Astrocyte (in vitro differentiated cells and primary cell): ENCODE measurements at regions not wholly inside any gene's neighbourhood (a gene's known extent, or its start where the extent isn't known, plus 50 kb on each side); places are given as distances from the start of the nearest gene placed in this dataset.

ENCODE experiments used
- CTCF ChIP-seq: IDR thresholded peaks from 2 replicates; pipeline ENCODE4 v1.5.1; 2011; ENCODE audit warnings: low read depth, mild to moderate bottlenecking, inconsistent platforms, low read length, moderate library complexity; ENCODE audit not compliant: insufficient read depth
- EZH2 ChIP-seq: IDR thresholded peaks from 2 replicates; pipeline ENCODE4 v1.6.1; 2012; ENCODE audit warnings: mild to moderate bottlenecking, low read length, inconsistent platforms; ENCODE audit not compliant: insufficient read depth

- TF ChIP-seq CTCF (no peak), EZH2 (no peak)
These were observed 218.6 kb downstream of the NR2F2 start for GRCh38 chr15:96549136-96549535.
